T-helper 1 cell treated with Interleukin-12 subunit alpha and Interleukin-12 subunit beta and Interleukin-4 antibody, amounts not matched to agents 30 μg/mL and 1 μg/mL, for 36 hours (primary cell): ENCODE measurements at regions not wholly inside any gene's neighbourhood (a gene's known extent, or its start where the extent isn't known, plus 50 kb on each side); places are given as distances from the start of the nearest gene placed in this dataset.

ENCODE experiments used
- H3K27ac Mint-ChIP-seq: one replicate; pipeline ENCODE4 v1.8.0; 2021; ENCODE audit warnings: mild to moderate bottlenecking, mixed read lengths
- H3K27me3 Mint-ChIP-seq: one replicate; pipeline ENCODE4 v1.8.0; 2021; ENCODE audit warnings: low read depth, mixed read lengths
- H3K36me3 Mint-ChIP-seq: one replicate; pipeline ENCODE4 v1.8.0; 2021; ENCODE audit warnings: low read depth, mixed read lengths
- H3K4me1 Mint-ChIP-seq: one replicate; pipeline ENCODE4 v1.8.0; 2021; ENCODE audit warnings: low read depth, mixed read lengths
- H3K4me3 Mint-ChIP-seq: one replicate; pipeline ENCODE4 v1.8.0; 2021; ENCODE audit warnings: mild to moderate bottlenecking, moderate library complexity, mixed read lengths
- H3K9me3 Mint-ChIP-seq: one replicate; pipeline ENCODE4 v1.8.0; 2021; ENCODE audit warnings: mixed read lengths

- no peaks in the 10 kb centered on the region for H3K4me1 Mint-ChIP-seq
- H3K27me3 Mint-ChIP-seq = no peaks in the 10 kb centered on the region
- no peak overlapping the region for H3K4me3 Mint-ChIP-seq
- no peak overlapping the region for H3K27ac Mint-ChIP-seq
- peaks cover 16% of the 10 kb centered on the region for H3K9me3 Mint-ChIP-seq
- H3K36me3 Mint-ChIP-seq = no peaks in the 10 kb centered on the region
Measured at GRCh38 chr4:18917689-18918088, 896.1 kb upstream of the LCORL start.

- Mint-ChIP-seq H3K36me3 (no peaks in the 10 kb centered on the region), H3K4me3 (no peak overlapping the region), H3K4me1 (no peaks in the 10 kb centered on the region), H3K9me3 (peaks cover 33% of the 10 kb centered on the region), H3K27ac (no peak overlapping the region), H3K27me3 (no peaks in the 10 kb centered on the region)
Measured at GRCh38 chr4:18914182-18914581, 892.6 kb upstream of the LCORL start.

GRCh38 chr4:18894928-18895327 lies 873.4 kb upstream of the LCORL start:
- Mint-ChIP-seq H3K9me3 (peaks cover 20% of the 10 kb centered on the region), H3K27me3 (no peaks in the 10 kb centered on the region), H3K4me3 (no peak overlapping the region), H3K36me3 (no peaks in the 10 kb centered on the region), H3K4me1 (no peaks in the 10 kb centered on the region), H3K27ac (no peak overlapping the region)

GRCh38 chr4:18882468-18882867 lies 860.9 kb upstream of the LCORL start:
- no peak overlapping the region for H3K27ac Mint-ChIP-seq

GRCh38 chr4:18881556-18881955 lies 860.0 kb upstream of the LCORL start:
- Mint-ChIP-seq H3K36me3 (no peaks in the 10 kb centered on the region), H3K27ac (no peak overlapping the region), H3K27me3 (no peaks in the 10 kb centered on the region), H3K4me3 (no peak overlapping the region), H3K4me1 (no peaks in the 10 kb centered on the region), H3K9me3 (peaks cover 5% of the 10 kb centered on the region)

More at GRCh38 chr4:18882468-18882867, 860.9 kb upstream of the LCORL start:
- H3K4me1 Mint-ChIP-seq = no peaks in the 10 kb centered on the region
- no peaks in the 10 kb centered on the region for H3K27me3 Mint-ChIP-seq
- no peaks in the 10 kb centered on the region for H3K36me3 Mint-ChIP-seq
- H3K9me3 Mint-ChIP-seq = no peaks in the 10 kb centered on the region
- H3K4me3 Mint-ChIP-seq = no peak overlapping the region

- no peak overlapping the region for H3K27ac Mint-ChIP-seq
- H3K36me3 Mint-ChIP-seq = no peaks in the 10 kb centered on the region
- no peaks in the 10 kb centered on the region for H3K27me3 Mint-ChIP-seq
- H3K4me3 Mint-ChIP-seq = no peak overlapping the region
- peaks cover 5% of the 10 kb centered on the region for H3K9me3 Mint-ChIP-seq
- H3K4me1 Mint-ChIP-seq = no peaks in the 10 kb centered on the region
Measured at GRCh38 chr4:18880871-18881270, 859.3 kb upstream of the LCORL start.

GRCh38 chr4:18878561-18878960 lies 857.0 kb upstream of the LCORL start:
- Mint-ChIP-seq H3K36me3 (no peaks in the 10 kb centered on the region), H3K27me3 (no peaks in the 10 kb centered on the region), H3K27ac (no peak overlapping the region), H3K9me3 (peaks cover 9% of the 10 kb centered on the region), H3K4me3 (no peak overlapping the region), H3K4me1 (no peaks in the 10 kb centered on the region)

GRCh38 chr4:18869166-18869565 lies 847.6 kb upstream of the LCORL start:
- H3K27me3 Mint-ChIP-seq = no peaks in the 10 kb centered on the region
- H3K4me3 Mint-ChIP-seq = no peak overlapping the region
- no peak overlapping the region for H3K27ac Mint-ChIP-seq
- H3K4me1 Mint-ChIP-seq = no peaks in the 10 kb centered on the region
- no peaks in the 10 kb centered on the region for H3K36me3 Mint-ChIP-seq
- H3K9me3 Mint-ChIP-seq = peaks cover 25% of the 10 kb centered on the region

GRCh38 chr4:18860836-18861530 lies 839.4 kb upstream of the LCORL start:
- no peaks in the 10 kb centered on the region for H3K36me3 Mint-ChIP-seq
- peaks cover 3% of the 10 kb centered on the region for H3K9me3 Mint-ChIP-seq
- H3K4me3 Mint-ChIP-seq = no peak overlapping the region
- H3K27me3 Mint-ChIP-seq = no peaks in the 10 kb centered on the region
- no peak overlapping the region for H3K27ac Mint-ChIP-seq
- H3K4me1 Mint-ChIP-seq = no peaks in the 10 kb centered on the region

- Mint-ChIP-seq H3K27me3 (no peaks in the 10 kb centered on the region), H3K9me3 (peaks cover 8% of the 10 kb centered on the region), H3K27ac (no peak overlapping the region), H3K36me3 (no peaks in the 10 kb centered on the region), H3K4me3 (no peak overlapping the region), H3K4me1 (no peaks in the 10 kb centered on the region)
Measured at GRCh38 chr4:18859468-18859867, 837.9 kb upstream of the LCORL start.

- H3K27ac Mint-ChIP-seq = no peak overlapping the region
- no peaks in the 10 kb centered on the region for H3K4me1 Mint-ChIP-seq
Measured at GRCh38 chr4:18858229-18858922, 836.8 kb upstream of the LCORL start.

GRCh38 chr4:18850867-18851266 lies 829.3 kb upstream of the LCORL start:
- no peaks in the 10 kb centered on the region for H3K27me3 Mint-ChIP-seq
- H3K36me3 Mint-ChIP-seq = no peaks in the 10 kb centered on the region
- H3K9me3 Mint-ChIP-seq = peaks cover 22% of the 10 kb centered on the region
- no peak overlapping the region for H3K4me3 Mint-ChIP-seq
- H3K27ac Mint-ChIP-seq = no peak overlapping the region
- no peaks in the 10 kb centered on the region for H3K4me1 Mint-ChIP-seq

More at GRCh38 chr4:18858229-18858922, 836.8 kb upstream of the LCORL start:
- H3K4me3 Mint-ChIP-seq = no peak overlapping the region
- peaks cover 10% of the 10 kb centered on the region for H3K9me3 Mint-ChIP-seq
- H3K36me3 Mint-ChIP-seq = no peaks in the 10 kb centered on the region
- H3K27me3 Mint-ChIP-seq = no peaks in the 10 kb centered on the region

GRCh38 chr4:18847249-18847890 lies 825.8 kb upstream of the LCORL start:
- Mint-ChIP-seq H3K4me3 (no peak overlapping the region), H3K27ac (no peak overlapping the region)

GRCh38 chr4:18846313-18846712 lies 824.8 kb upstream of the LCORL start:
- Mint-ChIP-seq H3K4me3 (no peak overlapping the region), H3K4me1 (no peaks in the 10 kb centered on the region), H3K36me3 (no peaks in the 10 kb centered on the region), H3K27me3 (no peaks in the 10 kb centered on the region), H3K9me3 (peaks cover 29% of the 10 kb centered on the region), H3K27ac (no peak overlapping the region)

More at GRCh38 chr4:18847249-18847890, 825.8 kb upstream of the LCORL start:
- peaks cover 19% of the 10 kb centered on the region for H3K9me3 Mint-ChIP-seq
- no peaks in the 10 kb centered on the region for H3K4me1 Mint-ChIP-seq
- no peaks in the 10 kb centered on the region for H3K36me3 Mint-ChIP-seq
- H3K27me3 Mint-ChIP-seq = no peaks in the 10 kb centered on the region

- no peaks in the 10 kb centered on the region for H3K36me3 Mint-ChIP-seq
- H3K27me3 Mint-ChIP-seq = no peaks in the 10 kb centered on the region
- peaks cover 26% of the 10 kb centered on the region for H3K9me3 Mint-ChIP-seq
- H3K4me1 Mint-ChIP-seq = no peaks in the 10 kb centered on the region
- no peak overlapping the region for H3K4me3 Mint-ChIP-seq
- H3K27ac Mint-ChIP-seq = no peak overlapping the region
Measured at GRCh38 chr4:18844726-18845125, 823.2 kb upstream of the LCORL start.
